HepG2 (cell line): ENCODE measurements at regions not wholly inside any gene's neighbourhood (a gene's known extent, or its start where the extent isn't known, plus 50 kb on each side); places are given as distances from the start of the nearest gene placed in this dataset.

Experiments used
- ARID5B ChIP-seq: IDR thresholded peaks from 2 replicates; pipeline ENCODE4 v1.4.0; 2020; ENCODE audit warnings: mild to moderate bottlenecking, missing genetic modification reagents
- BRD4 ChIP-seq: sonication (generic); formaldehyde crosslinking; IDR thresholded peaks from 2 replicates; pipeline ENCODE4 v1.4.0; 2020; ENCODE audit warnings: missing genetic modification reagents
- E2F1 ChIP-seq: sonication (generic); formaldehyde crosslinking; IDR thresholded peaks from 2 replicates; pipeline ENCODE4 v1.5.0; 2020; ENCODE audit warnings: missing genetic modification reagents
- FOSL2 ChIP-seq: sonication (generic); formaldehyde crosslinking; IDR thresholded peaks from 2 replicates; pipeline ENCODE4 v1.4.0; 2020; ENCODE audit warnings: missing genetic modification reagents
- FOXC1 ChIP-seq: sonication (generic); formaldehyde crosslinking; IDR thresholded peaks from 2 replicates; pipeline ENCODE4 v1.8.0; 2022; ENCODE audit warnings: mild to moderate bottlenecking, missing genetic modification reagents, borderline replicate concordance
- FOXP1 ChIP-seq, 2 experiments: fragments of 450-650 bp in 1 of 2; IDR thresholded peaks; 2 replicates each; pipeline ENCODE4 v1.6.1; 2017 to 2018; ENCODE audit warnings: antibody characterized with exemption in 1 of 2
- GATAD1 ChIP-seq: IDR thresholded peaks from 2 replicates; pipeline ENCODE4 v1.6.1; 2016; ENCODE audit warnings: missing genetic modification reagents, missing compliant biosample characterization
- HNF1A ChIP-seq, 2 experiments: sonication (generic) in 1 of 2; formaldehyde crosslinking in 1 of 2; IDR thresholded peaks; 2 replicates each; pipeline versions ENCODE4 v1.4.0 to v1.6.1; 2016 to 2020; ENCODE audit warnings: borderline replicate concordance in 1 of 2, low read depth in 1 of 2, mild to moderate bottlenecking in 1 of 2, missing genetic modification reagents in 1 of 2
- MEF2D ChIP-seq: sonication (generic); formaldehyde crosslinking; IDR thresholded peaks from 2 replicates; pipeline ENCODE4 v1.5.1; 2020; ENCODE audit warnings: mild to moderate bottlenecking, missing genetic modification reagents
- PRMT3 ChIP-seq: sonication (generic); formaldehyde crosslinking; IDR thresholded peaks from 2 replicates; pipeline ENCODE4 v1.8.1; 2022; ENCODE audit warnings: low read depth, mild to moderate bottlenecking, moderate library complexity, missing genetic modification reagents, borderline replicate concordance
- SIN3B ChIP-seq: fragments of 150-350 bp; IDR thresholded peaks from 2 replicates; pipeline ENCODE4 v1.6.1; 2014; ENCODE audit warnings: low read length
- SOX13 ChIP-seq, 3 experiments: fragments of 450-650 bp in 1 of 3; sonication (generic) in 1 of 3; formaldehyde crosslinking in 1 of 3; IDR thresholded peaks in 2 of 3; conservative IDR thresholded peaks in 1 of 3; 2 replicates each; pipeline versions ENCODE4 v1.5.0 to v1.6.1; 2016 to 2020; ENCODE audit warnings: antibody characterized with exemption in 1 of 3, mild to moderate bottlenecking in 1 of 3, missing compliant biosample characterization in 1 of 3, missing genetic modification reagents in 1 of 3, moderate library complexity in 1 of 3
- SP140L ChIP-seq: sonication (generic); formaldehyde crosslinking; IDR thresholded peaks from 2 replicates; pipeline ENCODE4 v1.4.0; 2020; ENCODE audit warnings: missing genetic modification reagents, borderline replicate concordance
- SSRP1 ChIP-seq: IDR thresholded peaks from 2 replicates; pipeline ENCODE4 v1.6.1; 2016; ENCODE audit warnings: control low read depth
- TCF7 ChIP-seq: sonication (generic); IDR thresholded peaks from 2 replicates; pipeline ENCODE4 v1.6.1; 2016; ENCODE audit warnings: antibody characterized with exemption, low read depth
- TP53 ChIP-seq: sonication (generic); formaldehyde crosslinking; conservative IDR thresholded peaks from 2 replicates; pipeline ENCODE4 v1.4.0; 2020; ENCODE audit warnings: missing genetic modification reagents
- U2AF1 ChIP-seq: fragments of 200-400 bp; formaldehyde crosslinking; optimal IDR thresholded peaks from 2 replicates; pipeline ENCODE3; 2017; ENCODE audit warnings: mild to moderate bottlenecking, low read depth, low read length
- U2AF2 ChIP-seq: fragments of 200-400 bp; formaldehyde crosslinking; IDR thresholded peaks from 2 replicates; pipeline ENCODE4 v1.6.1; 2017; ENCODE audit warnings: low read depth, mild to moderate bottlenecking, low read length
- WIZ ChIP-seq: sonication (generic); formaldehyde crosslinking; IDR thresholded peaks from 2 replicates; pipeline ENCODE4 v1.5.1; 2020; ENCODE audit warnings: mild to moderate bottlenecking, missing genetic modification reagents
- ZFP82 ChIP-seq: sonication (generic); formaldehyde crosslinking; IDR thresholded peaks from 2 replicates; pipeline ENCODE4 v1.5.1; 2020; ENCODE audit warnings: mild to moderate bottlenecking, missing genetic modification reagents, borderline replicate concordance
- ZMAT5 ChIP-seq: sonication (generic); formaldehyde crosslinking; IDR thresholded peaks from 2 replicates; pipeline ENCODE4 v1.5.0; 2020; ENCODE audit warnings: mild to moderate bottlenecking, low read depth, missing genetic modification reagents, borderline replicate concordance

GRCh38 chr5:92909602-92909962 lies 671.4 kb downstream of the NR2F1-AS1 start (continued):
- TF ChIP-seq U2AF2 (no peak), SOX13 (IDR thresholded peaks at IDR 0.05) (no peak), SOX13 (CRISPR knock-in tag; conservative IDR thresholded peaks at IDR 0.05 in 1 of 2, IDR thresholded peaks at IDR 0.05 in 1 of 2) (peak in 1 of 2 experiments; percentile 55; a peak in 1 of 4 replicates), SSRP1 (CRISPR knock-in tag) (no peak), FOXP1 (IDR thresholded peaks at IDR 0.05) (no peak), FOXP1 (CRISPR knock-in tag; IDR thresholded peaks at IDR 0.05) (no peak), MEF2D (CRISPR knock-in tag) (no peak), FOSL2 (CRISPR knock-in tag) (0 out of 2 replicates have a peak, but pooled peaks have one; percentile 10), HNF1A (IDR thresholded peaks at IDR 0.05; ENCODE audit: low read depth) (no peak), HNF1A (CRISPR knock-in tag; IDR thresholded peaks at IDR 0.05; ENCODE audit: borderline replicate concordance) (peak; percentile 38; the same call in 1 of the 2 replicates), TCF7 (no peak), SIN3B (no peak), FOXC1 (CRISPR knock-in tag) (no peak), TP53 (no peak), ZFP82 (no peak), WIZ (CRISPR knock-in tag) (no peak), PRMT3 (no peak), ZMAT5 (no peak), BRD4 (CRISPR knock-in tag) (no peak), E2F1 (CRISPR knock-in tag) (no peak), ARID5B (CRISPR knock-in tag) (peak; percentile 39; the same call in 1 of the 2 replicates), U2AF1 (no peak), GATAD1 (CRISPR knock-in tag) (no peak), SP140L (CRISPR knock-in tag) (no peak)
